Fibroblast of skin of right quadriceps (primary cell): ENCODE measurements at regions not wholly inside any gene's neighbourhood (a gene's known extent, or its start where the extent isn't known, plus 50 kb on each side); places are given as distances from the start of the nearest gene placed in this dataset.
A peak's percentile ranks its signal among the peaks of the same experiment; 100 is the strongest.
"Not testable (repeated sequence)": the region's sequence is repeated elsewhere in the genome, so short reads cannot be mapped to it uniquely, and the experiment has no call there.

Experiments
- DNase-seq: peaks from one replicate; pipeline ENCODE4 v3.0.0-alpha.2; 2013

- no peak for DNase-seq
Observed at GRCh38 chr11:126149759-126150625, 61.5 kb downstream of the RPUSD4 start.

DNA sequence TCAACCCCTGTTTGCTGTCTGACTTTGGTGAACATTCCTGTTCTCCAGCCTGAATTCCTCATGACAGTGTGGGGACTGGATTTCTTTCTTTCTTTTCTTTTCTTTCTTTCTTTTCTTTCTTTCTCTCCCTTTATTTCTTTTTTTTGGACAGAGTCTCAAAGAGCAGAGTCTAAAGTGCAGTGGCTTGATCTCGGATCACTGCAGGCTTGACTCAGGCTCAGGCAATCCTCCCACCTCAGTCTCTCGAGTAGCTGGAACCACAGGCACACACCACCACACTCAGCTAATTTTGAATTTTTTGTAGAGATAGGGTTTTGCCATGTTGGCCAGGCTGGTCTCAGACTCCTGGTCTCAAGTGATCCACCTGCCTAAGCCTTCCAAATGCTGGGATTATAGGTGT lies 63.1 kb downstream of the RPUSD4 start:
- DNase-seq = no peak

DNA sequence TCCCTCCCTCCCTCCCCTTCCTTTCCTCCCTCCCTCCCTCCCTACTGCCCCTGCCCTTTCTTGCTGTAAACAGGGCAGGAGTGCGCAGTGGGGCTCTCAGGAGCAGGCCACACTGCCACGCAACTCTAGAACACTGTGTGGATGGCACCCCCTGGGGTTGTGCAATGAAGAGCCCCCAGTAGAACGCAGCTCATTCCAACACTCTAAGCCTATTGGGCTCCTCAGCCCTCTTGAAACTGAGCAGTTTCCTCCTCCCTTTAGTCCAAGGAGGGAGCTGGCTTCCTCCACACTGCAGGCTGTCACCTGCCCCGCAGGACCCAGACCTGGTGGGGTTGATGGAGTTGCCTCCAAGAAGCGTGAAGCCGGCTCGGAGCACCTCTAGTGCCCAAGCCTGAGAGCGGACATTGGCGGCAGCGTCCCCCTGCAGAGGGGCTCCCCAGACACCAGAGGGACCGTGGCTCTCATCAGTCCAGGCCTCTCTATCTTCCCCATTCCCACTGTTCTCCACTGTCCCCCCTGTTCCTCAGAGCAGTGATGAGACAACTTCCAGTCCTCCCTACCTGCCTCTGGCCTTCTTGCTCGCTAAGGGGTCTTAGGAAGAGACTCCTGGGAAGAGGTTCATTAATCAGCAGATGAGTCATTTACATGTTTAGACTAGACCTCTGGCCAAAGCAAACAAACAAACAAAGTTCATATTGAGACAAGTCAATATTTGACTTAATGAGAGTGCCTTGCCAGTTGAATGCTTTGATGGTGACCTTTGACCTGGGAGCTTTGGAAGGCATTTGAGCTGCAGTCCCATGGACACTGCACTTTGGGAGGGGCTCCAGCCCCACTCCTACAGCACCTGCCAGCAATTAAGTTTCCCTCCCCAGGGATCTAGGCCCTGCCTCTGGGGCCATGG lies 64.0 kb downstream of the RPUSD4 start:
- DNase-seq = no peak

- DNase-seq = no peak
Observed at GRCh38 chr11:126146454-126147192, 64.8 kb downstream of the RPUSD4 start.

DNA sequence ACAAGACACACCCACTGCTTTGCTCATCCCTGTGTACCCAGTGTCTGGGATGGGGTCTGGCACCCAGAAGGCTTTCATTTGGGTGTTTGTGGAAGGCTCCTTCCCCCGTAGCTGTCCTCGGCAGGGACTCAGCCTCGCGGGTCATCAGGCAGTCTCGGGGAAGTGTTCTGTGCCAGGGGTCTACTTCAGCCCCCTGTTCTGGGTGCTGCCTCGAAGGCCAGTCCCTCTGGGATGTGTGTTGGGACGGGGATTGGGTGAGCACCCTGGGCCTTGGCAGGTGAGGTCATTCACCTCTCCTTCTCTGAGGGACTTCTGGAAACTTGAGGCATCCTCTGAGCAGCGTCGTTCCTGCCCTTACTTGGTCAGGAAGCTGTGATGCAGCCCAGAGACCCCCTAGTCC lies 65.5 kb downstream of the RPUSD4 start:
- no peak for DNase-seq

GRCh38 chr11:126143491-126143890 lies 68.0 kb downstream of the RPUSD4 start:
- not testable (repeated sequence) for DNase-seq

- DNase-seq = peak; percentile 93
Observed at GRCh38 chr11:126140926-126141280, 70.5 kb downstream of the RPUSD4 start.

DNA sequence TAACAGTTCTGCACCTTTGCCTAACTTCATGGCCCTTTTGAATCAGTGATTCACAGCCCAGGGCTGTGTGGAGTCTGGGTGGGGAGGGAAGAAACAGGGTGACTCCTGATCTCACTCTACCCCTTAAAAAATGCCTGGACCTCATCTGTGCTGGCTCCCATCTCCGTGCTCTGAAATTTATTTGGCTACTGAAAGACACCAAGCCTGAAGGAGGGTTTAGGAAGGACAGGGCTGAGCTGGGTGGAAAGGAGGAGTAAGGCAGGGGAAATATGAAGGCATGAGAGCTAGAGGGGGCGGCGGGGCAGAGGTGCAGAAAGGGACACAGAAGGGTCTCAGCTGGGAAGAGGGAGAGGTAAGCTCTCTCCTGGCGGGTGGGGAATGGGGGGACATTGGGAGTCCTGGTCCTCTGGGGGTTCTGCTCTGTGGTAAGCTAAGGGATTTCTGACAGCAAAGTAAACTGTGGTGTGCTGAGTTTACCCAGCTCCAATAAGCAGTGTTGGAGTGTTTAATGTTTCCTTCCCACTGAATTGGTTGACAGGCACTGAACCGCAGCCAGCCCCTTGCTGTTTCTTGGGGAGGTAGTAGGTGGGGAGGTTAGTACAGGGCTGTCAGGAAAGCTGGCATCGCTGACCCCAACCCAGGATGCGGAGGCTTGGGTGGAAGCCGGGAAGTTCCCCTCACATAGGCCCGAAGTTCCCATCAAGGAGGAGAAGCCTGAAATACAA lies 71.1 kb downstream of the RPUSD4 start:
- DNase-seq = peak; percentile 15

DNA sequence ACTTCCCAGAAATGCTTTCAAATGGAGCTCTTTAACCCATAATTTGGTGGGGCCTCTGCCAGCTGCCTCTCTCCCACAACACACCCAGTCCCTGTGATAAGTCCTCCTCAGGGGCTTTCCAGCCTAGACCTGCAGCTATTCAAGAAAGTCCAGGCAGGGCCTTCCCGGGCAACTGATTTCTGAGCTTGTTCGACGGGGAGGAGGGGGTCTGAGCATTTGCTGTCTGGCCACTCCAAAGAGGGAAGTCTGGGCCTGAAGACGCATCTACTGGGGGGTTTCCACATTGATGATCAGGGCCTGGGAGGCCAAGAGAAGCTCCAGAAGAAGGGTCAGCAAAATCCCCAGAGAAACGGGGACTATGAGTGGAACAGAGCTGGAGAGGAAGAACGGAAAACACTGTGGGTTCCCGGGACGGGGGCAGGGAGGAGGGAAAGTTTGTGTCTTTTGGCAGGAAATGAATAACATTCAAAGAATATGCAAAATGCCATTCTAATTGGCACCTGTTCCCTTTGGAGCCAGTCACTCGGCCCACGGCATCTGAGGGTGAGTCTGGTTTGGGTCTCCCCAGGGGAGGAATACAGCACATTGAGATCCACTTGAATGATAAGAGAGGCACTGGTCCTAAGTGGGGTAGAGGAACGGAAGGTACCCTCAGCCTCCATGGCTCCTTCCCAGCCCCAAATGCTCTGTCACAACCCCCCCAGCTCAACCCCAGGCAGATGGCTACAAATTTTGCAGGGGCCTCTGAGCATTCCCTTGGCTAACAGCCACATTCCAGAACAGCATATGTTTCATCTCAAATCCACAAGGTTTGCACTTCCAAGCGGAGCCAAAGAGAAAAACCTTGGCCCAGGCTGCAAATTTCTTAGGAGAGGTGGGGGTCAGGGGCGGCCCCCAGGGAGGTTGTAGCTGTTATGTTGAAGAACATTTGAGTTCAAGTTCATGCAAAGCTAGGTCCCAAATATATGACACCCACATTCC lies 72.0 kb downstream of the RPUSD4 start:
- peak; percentile 86 for DNase-seq

- no peak for DNase-seq
Observed at GRCh38 chr11:126138636-126139035, 72.8 kb downstream of the RPUSD4 start.

GRCh38 chr11:126137136-126137535 lies 74.3 kb downstream of the RPUSD4 start:
- peak; percentile 64 for DNase-seq

DNA sequence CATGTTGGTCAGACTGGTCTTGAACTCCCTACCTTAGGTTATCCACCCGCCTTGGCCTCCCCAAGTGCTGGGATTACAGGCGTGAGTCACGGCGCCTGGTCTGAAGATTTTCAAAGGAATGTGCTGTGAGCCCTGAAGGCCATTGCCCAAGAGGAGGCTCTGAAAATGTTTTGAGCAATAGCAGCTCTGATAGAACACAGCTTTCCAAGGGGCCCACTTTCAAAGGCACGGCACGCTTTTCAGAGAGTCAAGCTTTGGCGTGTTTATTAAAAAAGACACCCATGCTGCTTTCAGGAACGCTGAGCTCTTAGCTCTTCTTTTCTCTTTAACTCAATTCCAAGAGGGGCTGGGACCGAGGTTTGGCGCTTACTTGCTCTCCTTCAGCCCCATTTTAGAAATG lies 73.8 kb upstream of the CDON start:
- peak; percentile 92 for DNase-seq

- peak; percentile 79 for DNase-seq
Observed at GRCh38 chr11:126135235-126136176, 72.8 kb upstream of the CDON start.

GRCh38 chr11:126134461-126135155 lies 71.9 kb upstream of the CDON start:
- DNase-seq = no peak

DNA sequence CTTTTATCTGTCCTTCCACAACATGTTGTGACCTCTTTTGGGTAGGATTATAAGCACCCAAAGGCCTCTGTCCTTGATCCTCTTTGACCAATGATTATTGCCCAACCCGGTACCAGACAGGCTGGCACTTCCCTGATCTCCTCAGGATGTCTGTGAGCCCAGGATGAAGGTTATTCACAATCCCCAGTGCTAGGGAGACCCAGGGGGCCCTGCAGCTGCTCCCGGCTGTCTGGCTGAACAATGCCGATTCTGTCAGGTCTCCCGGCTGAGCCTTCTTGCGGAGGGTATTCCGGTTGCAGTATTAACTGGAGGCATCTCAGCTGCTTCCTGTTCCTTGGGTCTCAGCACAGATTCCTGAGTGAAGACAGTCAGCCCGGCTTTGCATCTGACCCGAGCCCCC lies 71.2 kb upstream of the CDON start:
- no peak for DNase-seq

GRCh38 chr11:126132319-126132718 lies 69.7 kb upstream of the CDON start:
- DNase-seq = peak; percentile 29

DNA sequence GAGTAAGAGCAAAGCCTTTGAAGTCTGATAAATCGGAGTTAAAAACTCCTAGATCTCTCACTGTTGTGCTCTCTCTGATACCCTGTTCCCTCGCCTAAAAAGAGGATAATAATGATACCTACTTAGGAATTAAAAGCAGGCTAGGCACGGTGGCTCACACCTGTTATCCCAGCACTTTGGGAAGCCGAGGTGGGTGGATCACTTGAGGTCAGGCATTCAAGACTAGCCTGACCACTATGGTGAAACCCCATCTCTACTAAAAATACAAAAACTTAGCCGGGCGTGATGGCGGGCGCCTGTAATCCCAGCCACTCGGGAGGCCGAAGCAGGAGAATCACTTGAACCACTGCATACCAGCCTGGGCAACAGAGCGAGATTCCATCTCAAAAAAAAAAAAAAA lies 68.1 kb upstream of the CDON start:
- not testable (repeated sequence) for DNase-seq

DNA sequence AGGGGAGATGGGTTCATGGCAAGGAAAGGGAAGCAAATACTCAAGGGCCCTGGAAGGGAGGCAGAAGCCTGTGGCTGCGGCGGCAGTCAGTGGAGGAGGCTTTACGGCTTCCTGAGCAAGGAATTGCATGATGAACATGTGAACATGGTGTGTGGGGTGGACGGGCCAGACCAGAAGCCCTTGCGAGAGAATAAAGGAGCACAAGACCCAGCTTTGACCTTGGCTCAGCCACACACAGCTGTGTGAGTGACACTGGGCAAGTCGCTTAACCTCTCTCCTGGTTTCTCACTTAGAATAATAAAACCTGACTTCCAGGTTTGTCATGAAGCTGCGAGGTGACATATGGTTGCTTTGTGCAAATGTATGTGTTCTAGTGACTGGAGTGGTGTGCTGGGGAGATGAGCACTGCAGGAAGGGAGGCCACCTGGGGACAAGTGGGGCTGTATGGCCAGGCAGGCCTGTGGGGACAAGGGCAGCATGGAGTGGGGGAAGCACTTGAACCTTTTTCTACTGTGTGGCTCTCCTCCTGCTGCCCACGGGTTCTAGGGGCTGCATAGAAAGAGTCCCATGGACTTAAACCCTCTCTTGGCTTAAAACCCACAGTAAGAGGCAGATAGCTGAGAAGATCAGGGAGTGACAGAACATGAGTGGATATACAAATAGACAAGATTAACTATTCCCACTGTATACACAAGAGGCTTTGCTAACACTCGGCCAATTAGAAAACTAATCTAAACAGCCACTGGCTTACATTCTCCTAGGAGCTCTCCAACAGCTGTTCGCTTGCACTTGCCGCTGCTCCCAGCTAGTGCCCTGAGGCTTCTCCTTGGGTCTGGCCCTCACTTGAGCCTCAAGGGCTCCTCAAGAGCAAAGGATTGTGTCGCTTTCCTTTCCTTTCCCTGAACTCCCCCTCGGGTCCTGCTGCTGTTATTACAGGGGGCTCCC lies 67.3 kb upstream of the CDON start:
- DNase-seq = no peak
